ENCODE measurements at regions not wholly inside any gene's neighbourhood (a gene's known extent, or its start where the extent isn't known, plus 50 kb on each side); places are given as distances from the start of the nearest gene placed in this dataset.

- DNase-seq: no peak
Measured at GRCh38 chr6:141354191-141354955, 778.4 kb upstream of the GJE1 start.

GRCh38 chr6:141351721-141352120 lies 781.0 kb upstream of the GJE1 start:
- no peak for DNase-seq

GRCh38 chr6:141349710-141350109 lies 783.0 kb upstream of the GJE1 start:
- DNase-seq: no peak

GRCh38 chr6:141347906-141348492 lies 784.7 kb upstream of the GJE1 start:
- no peak for DNase-seq

GRCh38 chr6:141347086-141347485 lies 785.6 kb upstream of the GJE1 start:
- DNase-seq: no peak

GRCh38 chr6:141346535-141346934 lies 786.2 kb upstream of the GJE1 start:
- no peak for DNase-seq

GRCh38 chr6:141337191-141337590 lies 795.5 kb upstream of the GJE1 start:
- DNase-seq: no peak

- DNase-seq: no peak
Measured at GRCh38 chr6:141335477-141336273, 797.0 kb upstream of the GJE1 start.

GRCh38 chr6:141326925-141327324 lies 805.8 kb upstream of the GJE1 start:
- no peak for DNase-seq

- DNase-seq: peak; percentile 75
Measured at GRCh38 chr6:141326426-141326825, 806.3 kb upstream of the GJE1 start.

GRCh38 chr6:141321493-141322347 lies 811.0 kb upstream of the GJE1 start:
- no peak for DNase-seq

- no peak for DNase-seq
Measured at GRCh38 chr6:141316236-141316635, 816.5 kb upstream of the GJE1 start.

GRCh38 chr6:141313986-141314385 lies 818.7 kb upstream of the GJE1 start:
- DNase-seq: no peak

- peak; percentile 17 for DNase-seq
Measured at GRCh38 chr6:141309295-141309694, 823.4 kb upstream of the GJE1 start.

GRCh38 chr6:141307309-141307998 lies 825.3 kb upstream of the GJE1 start:
- peak; percentile 50 for DNase-seq

- DNase-seq: no peak
Measured at GRCh38 chr6:141303907-141304306, 828.8 kb upstream of the GJE1 start.

GRCh38 chr6:141301779-141302178 lies 830.9 kb upstream of the GJE1 start:
- DNase-seq: no peak

GRCh38 chr6:141290941-141291721 lies 841.6 kb upstream of the GJE1 start:
- DNase-seq: no peak

GRCh38 chr6:141288947-141289346 lies 843.8 kb upstream of the GJE1 start:
- no peak for DNase-seq

- DNase-seq: no peak
Measured at GRCh38 chr6:141282263-141282662, 850.5 kb upstream of the GJE1 start.

GRCh38 chr6:141269684-141270083 lies 863.0 kb upstream of the GJE1 start:
- DNase-seq: no peak
